Stimulated activated CD4-positive, alpha-beta T cell treated with anti-CD3 and anti-CD28 coated beads, Interleukin-2, amount 100 ng/mL, for 24 hours (primary cell): ENCODE measurements at regions not wholly inside any gene's neighbourhood (a gene's known extent, or its start where the extent isn't known, plus 50 kb on each side); places are given as distances from the start of the nearest gene placed in this dataset.

Experiments
- DNase-seq, 2 donors: peaks; one replicate each; pipeline ENCODE4 v3.0.0-alpha.2; 2020

DNA sequence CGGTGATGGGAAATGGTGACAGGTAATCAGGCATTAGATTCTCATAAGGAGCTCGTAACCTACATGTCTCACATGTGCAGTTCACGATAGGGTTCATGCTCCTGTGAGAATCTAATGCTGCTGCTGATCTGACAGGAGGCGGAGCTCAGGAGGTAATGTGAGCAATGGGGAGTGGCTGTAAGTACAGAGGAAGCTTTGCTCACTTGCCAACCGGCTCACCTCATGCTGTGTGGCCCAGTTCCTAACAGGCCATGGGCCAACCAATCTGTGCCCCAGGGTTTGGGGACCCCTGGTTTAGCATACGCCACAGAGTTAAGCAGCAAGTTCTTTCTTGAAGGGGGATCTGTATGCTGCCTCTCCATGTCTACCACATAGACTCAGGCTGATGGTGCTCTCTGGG, 133.1 kb downstream of the IQUB start:
- no peak for DNase-seq

DNA sequence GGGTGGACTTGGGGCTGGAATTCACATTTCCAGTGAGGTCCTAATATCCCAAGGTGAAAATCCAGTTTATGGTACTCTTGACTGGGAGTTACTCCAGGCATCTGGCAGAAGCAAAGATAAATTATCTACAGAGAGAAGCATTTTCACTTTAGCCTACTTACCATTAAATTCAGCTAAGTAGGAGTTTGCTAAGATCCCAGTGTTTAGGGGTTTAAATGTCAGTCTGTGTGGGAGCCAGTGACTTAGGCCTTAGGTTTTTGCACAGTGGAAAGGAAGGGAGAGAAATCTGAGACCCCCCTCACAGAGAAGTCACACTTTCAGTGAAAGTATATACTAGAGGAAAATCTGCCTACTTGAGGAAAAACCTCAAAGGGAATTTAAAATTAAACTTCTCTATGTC, 134.2 kb downstream of the IQUB start:
- no peak for DNase-seq

DNA sequence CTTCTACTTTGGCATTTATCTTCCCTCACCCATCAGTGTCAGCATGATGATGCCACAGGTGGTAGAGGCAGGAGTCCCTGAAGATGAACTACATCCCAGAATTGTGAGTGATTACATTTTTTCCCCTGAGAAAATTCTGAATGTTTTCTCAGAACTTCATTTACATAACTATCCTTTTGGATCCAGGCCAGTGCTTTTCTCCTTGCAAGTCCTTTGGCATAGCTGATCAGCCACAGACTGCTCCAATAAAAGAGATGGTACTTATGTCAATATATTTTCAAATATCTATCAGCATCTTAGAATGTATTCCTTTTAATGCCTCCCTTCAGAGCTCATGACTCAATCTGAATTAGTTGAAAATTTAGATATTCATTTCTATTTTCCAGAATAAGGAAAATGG, 135.5 kb downstream of the IQUB start:
- no peak for DNase-seq

DNA sequence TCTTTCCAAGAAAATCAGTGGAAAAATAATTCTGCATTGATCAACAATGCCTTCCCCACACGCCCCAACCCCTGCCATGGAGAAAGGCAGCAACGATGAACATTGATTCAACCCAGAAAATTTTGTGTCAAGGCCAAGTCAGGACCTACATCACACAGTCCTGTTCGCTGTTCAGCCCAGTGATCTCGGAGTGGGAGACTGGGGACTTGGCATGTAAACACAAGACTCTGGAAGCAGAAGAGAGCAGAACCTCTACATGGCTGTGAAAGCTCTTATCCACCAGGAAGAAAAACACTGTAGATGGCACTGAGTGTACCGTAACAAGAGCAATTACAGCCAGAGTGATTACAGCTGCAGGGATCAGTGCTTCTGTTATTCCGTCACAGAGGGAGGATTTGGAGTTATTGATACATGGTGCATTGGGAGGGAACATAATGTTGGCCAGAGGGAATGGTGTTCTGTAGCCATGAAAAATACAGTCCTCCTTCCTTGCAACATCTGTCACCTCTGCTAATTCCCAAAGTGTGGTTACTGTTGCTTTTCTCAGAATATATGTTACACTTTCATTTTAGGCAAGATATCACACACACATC, 136.6 kb downstream of the IQUB start:
- no peak for DNase-seq

DNA sequence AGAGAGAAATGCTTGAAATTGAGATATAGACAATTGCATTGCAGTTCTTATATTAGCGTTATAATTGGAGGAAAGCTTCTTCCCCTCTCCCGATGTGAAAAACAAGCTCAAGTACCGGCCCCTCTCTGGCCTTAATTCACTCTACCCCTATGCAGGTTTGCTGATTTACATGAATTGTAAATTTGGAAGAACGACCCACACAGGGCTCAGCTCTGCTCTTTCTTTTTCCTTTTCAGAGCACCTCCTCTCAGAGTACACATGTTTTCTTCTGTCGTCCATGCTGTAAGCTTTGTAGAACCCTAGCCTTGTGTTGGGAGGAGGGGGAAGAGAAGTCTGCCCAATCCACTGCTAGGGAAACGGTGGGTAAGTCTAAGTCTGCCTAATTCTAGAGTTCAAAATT, 140.8 kb downstream of the IQUB start:
- DNase-seq = no peak

DNA sequence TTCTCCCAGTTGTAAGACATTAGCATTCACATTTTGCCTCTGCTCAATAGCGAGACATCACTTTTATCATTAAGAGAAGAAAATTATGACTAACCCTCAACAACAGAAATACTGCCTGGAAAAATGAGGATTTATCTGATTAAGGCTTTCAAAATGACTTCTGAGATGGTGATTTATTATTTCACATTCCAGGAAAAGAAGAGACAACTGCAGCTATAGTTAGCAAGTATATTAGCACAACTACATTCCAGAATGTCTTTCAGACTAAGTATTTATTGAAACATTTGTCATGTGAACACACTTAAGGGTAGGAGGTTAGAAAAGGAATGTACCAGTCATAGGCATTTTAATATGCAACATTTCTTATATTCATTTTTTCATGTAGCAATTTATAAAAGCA, 162.0 kb downstream of the IQUB start:
- DNase-seq = no peak

DNA sequence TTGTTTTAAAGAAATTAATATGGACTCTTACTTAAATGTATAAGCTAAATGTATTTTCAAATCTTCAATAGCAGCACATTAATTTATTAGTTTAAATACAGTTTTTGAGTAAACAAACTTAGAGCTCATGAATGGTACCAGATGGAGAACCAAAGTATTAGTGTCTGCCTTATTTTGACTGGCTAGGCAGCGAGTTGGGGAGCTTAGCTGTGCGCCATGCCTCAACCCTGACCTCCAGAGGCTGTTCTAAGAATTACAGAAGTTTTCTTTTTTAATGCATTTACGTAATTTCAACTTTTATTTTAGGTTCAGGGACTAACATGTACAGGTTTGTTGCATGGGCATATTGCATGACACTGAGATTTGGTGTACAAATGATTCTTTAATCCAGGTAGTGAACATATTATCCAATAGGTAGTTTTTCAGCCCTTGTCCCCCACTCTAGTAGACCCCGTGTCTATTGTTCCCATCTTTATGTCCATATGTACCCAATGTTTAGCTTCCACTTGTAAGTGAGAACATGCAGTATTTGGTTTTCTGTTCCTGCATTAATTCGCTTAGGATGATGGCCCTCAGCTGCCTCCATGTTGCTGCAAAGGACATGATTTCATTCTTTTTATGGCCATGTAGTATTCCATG, 166.8 kb downstream of the IQUB start:
- DNase-seq = peak in 1 of 2 donors; percentile 1

DNA sequence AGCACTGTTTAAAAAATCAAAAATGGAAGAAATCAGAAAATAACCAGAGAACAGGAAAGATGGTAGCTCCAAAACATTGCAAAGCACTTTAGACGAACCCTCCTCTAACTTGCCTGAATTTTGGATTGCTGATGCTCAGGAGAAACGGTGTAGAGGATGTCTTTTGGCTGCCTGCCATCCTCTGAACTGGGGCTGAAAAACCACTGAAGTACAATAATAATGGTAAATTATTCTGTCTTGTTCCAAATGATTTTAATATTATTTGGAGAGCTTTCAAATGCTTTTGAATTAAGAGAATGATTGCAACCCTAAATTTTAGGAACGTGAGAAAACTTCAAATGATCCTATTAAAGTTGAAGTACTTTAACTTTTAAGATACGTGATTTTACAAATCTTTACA, 167.3 kb upstream of the SLC13A1 start:
- DNase-seq = no peak

DNA sequence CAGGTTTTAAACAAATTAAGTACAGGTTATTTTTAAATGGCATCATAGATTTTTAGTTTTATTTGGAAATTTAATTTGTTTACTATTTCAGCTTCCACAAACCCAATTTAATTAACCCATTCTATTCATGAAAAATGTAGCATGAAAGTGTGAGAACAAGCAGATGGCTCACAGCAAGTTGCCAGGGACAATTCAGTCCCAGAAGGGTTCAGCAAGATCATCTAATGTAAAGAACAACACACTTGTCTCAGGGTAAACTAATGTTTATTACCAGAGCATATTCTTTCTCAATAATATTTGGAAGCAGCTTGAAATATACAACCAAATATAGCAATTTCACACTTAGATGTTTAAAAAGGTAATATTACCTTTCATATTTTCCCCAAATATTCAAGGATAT, 166.9 kb upstream of the SLC13A1 start:
- DNase-seq = no peak

DNA sequence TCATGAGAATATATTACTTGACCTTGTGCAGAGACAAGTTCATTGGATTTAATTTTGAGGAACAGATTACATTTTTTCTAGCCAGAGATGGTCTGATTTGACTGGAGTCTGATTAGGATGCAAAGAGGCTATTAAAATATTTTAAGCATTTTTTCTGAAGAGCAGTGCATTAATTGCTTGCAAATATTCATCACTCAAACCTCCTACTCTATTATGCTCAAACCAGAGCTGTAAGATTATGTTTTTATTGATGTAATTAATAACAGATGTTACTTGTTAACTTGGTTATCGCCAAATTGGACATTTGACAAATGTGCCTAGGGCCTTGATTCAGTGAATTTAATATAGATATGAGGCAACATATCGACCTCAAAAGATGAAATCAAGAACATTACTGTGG, 160.9 kb upstream of the SLC13A1 start:
- no peak for DNase-seq

DNA sequence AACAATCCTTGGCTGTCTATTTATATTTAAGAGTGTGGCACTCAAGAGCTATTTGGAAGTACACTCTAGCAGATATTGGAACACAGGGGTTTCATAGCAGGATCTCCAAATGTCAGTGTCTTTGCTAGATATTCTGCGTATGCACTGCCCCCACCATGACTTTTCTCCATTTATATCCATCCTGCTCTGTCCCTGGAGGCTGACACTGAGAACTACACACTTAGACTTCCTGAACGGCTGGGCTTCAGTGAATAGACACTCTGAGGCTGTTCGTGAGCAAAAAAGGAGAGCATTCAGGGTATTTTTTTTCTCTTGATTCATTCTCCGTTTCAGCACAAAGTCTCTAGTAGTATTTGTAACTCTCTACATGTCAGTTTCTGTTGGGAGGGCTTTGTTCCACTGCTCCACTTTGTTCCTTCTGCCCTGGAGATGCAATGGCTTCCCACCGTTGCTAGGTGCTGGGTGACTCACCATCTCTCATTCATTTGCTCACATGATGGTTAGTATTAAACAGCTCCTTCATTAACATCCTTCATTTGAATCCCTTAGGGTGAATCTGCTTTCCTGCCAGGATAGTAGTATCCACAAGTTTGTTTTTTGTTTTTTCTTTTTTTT, 155.9 kb upstream of the SLC13A1 start:
- no peak for DNase-seq

DNA sequence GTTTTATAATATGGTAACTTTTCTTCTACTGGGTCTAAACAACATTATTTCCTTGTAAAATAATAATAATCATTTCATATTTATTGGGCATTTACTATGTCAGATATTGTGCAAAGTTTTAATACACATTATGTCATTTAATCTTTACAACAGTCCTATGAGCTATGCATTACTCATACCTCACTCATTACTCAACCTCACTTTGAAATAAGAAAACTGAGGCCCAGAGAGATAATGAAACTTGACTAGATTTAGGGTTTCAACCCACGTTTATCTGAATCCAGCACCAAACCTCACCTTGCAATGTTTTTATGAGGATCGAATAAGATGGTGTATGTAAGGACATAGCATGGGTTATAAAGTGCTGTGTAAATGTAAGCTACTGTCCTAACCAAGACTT, 153.2 kb upstream of the SLC13A1 start:
- DNase-seq = no peak

DNA sequence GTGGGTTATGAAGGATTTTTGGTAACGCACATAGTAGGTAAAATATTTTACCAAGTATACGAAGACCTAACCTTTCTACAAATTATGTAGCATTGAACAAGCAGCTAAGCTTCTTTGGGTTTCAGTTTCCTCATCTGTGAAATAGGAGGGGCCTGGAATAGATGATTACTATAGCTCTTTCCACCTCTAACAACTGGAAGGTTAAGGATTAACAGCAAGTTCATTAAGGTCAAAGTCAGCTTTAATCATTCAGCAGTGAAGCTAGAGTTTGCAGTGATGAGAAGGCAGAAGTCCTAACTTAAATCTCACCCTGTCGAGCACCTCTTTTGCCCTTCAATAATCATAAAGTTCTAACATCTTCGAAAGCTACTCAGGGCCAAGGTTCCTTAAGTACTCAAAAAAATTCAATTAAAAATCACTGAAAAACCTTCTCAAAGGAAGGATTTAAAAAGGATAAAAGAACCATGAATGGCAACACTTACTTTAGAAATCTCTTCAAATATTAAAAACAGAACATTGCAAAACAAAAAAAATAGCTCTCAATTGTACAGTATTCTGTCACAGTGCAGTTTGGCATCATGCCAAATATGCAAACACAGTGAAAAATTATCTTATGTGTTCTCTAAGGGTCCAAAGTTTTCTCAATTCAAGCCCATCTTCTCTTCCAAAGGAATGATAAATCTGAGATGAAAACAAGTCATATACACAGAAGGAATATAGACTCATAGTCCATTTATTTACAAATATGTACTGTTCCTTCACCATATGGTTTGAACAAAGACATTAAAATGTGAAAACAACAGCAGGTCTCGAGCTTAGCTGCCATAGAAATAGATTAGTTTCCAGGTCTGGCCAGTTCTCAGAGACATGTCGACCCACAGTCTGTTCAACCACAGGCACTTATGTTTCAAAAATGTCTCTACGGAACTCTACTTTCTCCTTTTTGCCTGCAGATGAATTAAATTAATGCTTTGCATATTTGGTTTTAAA, 152.0 kb upstream of the SLC13A1 start:
- DNase-seq = no peak

DNA sequence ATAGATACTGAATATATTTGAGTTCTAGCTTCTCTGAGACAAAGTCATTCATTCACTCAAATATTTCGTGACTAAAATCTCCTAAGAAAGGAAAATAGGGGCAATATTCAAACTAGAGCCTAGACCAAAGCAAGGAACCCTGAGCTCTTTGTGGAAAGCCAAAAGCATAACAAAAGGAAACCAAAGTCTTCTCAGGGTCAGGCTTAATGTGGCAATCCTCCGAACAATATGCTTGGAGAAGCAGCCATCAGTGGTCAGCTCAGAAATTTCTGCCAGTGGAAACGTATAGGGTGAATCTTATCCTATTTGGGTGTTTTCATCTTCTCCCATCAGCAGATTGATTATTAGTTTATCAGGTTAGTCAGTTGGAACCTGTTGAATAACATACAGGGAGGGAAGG, 151.3 kb upstream of the SLC13A1 start:
- DNase-seq = no peak

DNA sequence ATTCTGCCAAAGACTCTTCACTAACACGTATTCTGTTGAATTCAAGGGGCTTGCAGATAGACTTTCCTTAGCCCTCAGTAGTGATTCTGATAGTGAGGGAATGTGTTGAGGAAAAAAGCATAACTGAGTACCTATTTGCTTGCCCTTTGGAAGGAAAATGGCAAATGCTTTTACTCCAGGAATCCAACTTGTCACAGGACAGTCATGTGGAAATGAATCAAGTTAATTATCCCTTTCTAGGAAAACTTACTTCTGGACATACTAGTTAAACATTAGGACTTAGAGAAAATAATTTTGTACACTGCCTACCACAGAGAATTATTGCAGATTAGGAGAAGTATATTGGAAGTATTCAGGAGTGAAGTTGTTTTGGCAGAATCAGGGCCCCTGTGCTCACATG, 148.9 kb upstream of the SLC13A1 start:
- no peak for DNase-seq

DNA sequence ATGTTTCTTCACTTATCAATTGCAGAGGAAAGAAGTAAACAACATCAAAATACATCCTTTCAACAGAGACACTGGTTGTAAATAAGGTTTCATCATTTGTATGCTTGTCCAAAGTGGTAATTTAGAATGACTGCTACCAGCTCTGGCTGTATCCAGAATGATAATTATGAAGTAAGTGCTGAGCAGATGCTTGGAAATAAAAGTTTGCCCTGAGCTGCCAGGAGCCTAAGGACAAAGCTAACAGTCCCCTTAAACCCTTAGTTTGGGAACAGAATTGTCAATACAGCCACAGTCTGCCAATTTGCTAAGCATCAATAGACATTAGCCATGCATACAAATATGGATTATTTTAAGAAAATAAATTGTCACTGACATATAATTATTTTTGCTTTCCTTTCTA, 147.0 kb upstream of the SLC13A1 start:
- DNase-seq = no peak

DNA sequence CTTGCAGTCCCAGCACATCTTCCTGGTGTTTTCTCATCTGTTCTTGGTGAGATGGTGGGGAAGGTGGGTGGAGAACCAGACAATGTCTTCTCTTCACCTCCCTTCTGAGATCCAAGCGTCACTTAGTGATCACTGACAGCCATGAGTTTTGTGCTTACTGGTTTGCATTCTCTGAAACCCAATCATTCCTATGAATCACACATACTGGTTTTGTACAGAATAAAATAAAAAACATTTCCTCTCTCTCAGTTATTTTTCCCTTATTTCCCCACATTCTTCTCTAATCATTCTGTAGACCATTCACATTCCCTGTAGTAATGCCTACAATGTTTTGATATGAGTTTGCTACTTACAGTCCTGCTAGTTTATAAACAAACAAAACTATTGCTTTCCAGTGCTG, 143.8 kb upstream of the SLC13A1 start:
- DNase-seq = no peak

DNA sequence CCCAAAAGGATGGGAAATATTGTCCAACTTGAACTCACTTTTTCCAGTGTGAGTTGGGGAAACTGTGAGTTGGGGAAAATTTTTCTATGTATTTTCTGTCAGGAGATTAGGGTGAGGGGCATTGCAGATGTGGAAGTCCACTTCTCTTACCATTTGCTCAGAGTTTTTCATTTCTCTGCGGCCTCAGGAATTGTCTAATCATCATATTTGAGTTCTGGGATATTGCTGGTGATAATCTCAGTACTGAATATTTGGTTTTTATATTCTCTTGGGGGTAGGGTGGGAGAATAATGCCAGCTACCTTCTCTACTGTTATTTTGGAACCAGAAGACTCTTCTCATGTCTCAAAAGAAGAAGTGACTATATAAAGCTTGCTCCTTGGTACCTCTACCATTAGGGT, 141.3 kb upstream of the SLC13A1 start:
- DNase-seq = no peak

DNA sequence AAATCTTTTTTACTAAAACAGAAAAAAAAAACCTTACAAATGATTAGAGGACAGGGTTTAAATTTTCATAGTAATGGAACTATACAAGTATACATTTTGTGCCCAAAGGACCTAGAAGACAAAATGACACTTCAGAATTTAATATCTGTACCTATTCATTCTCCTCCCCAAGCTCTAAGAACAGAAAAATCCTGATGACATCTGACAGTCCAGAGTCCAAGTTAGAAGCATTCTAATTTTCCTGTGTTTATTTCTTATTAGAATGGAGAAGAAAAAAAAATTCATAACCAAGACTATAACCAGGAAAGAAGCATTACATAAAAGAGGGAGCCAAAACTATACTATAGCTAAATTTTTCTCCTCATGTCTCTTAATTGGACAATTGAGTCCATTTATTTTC, 138.9 kb upstream of the SLC13A1 start:
- no peak for DNase-seq

DNA sequence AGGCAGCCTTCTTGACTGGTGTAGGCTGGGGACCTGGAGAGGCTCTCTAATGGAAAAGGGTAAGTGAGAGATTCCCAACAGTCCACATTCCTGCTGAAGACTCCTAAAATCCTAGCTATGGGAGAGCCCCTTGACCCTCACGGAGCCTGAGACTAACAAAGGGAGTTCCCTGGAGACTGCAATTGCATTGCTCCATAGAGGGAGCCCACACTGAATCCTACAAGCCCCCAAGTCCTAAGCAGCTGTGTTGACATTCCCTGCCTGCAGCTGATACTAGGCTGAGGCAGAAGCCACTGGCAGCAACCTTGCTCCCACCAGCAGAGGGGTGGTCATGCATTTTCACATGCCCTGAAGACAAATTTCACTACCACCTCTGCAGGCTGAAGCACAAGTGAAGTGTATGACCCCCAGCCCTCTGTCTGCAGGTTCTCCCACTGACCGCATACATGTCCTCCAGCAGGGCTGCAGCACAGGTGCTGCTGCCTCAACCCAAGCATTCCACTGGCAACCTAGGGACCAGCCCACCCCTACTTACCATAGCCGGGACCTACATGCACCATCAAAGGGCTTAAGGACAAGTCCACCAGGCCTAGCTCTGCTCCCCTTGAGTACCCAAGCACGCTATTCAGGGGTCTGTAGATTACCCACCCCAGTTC, 130.3 kb upstream of the SLC13A1 start:
- no peak for DNase-seq

DNA sequence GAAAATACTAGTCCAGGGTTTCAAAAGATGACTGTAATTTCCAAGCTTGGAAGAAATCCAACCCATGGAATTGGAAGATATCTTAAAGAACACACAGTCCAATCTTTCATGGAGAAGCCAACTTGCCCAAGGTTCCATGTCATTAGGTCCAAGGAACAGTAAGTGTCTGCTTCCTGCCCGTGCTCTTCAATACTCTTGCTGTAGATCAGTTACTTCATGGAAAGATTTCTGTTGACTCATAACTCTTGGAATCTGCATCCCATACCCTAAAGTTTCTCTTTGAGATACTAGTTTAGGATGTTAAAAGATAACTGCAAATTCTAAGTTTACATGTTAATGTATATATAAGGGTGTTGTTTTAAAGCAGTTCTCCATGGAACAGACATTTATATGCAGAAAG, 127.9 kb upstream of the SLC13A1 start:
- no peak for DNase-seq

DNA sequence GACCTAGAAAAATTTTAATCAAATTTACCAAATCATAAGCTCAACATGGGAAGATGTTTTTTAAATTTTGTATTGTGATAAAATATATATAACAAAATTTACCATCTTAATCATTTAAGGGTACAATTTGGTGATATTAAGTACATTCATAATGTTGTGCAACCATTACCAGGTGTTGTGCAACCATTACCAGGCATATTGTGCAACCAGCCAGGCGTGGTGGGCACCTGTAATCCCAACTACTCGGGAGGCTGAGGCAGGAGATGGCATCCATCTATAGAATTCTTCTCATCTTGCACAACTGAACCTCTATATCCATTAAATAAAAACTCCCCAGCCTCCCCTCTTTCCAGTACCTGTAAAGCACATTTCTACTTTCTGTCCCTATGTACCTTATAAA, 124.5 kb upstream of the SLC13A1 start:
- no peak for DNase-seq

DNA sequence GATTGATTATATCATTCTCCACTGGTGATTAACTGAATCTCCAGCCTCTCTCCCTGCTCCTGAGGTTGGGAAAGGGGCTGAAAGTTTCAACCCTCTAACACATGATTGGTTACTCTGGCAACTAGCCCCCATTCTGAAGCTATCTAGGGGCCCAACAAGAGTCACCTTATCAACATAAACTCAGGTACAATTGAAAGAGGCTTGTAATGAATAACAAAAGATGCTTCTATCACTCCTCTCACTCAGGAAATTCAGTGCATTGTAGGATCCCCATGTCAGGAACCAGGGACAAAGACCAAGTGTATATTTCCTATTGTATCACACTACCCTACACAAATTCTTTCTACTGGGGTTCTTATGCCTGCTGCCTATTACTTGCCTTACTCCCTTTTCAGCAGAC, 123.9 kb upstream of the SLC13A1 start:
- DNase-seq = no peak
